ENCODE measurements at regions not wholly inside any gene's neighbourhood (a gene's known extent, or its start where the extent isn't known, plus 50 kb on each side); places are given as distances from the start of the nearest gene placed in this dataset.

DNA sequence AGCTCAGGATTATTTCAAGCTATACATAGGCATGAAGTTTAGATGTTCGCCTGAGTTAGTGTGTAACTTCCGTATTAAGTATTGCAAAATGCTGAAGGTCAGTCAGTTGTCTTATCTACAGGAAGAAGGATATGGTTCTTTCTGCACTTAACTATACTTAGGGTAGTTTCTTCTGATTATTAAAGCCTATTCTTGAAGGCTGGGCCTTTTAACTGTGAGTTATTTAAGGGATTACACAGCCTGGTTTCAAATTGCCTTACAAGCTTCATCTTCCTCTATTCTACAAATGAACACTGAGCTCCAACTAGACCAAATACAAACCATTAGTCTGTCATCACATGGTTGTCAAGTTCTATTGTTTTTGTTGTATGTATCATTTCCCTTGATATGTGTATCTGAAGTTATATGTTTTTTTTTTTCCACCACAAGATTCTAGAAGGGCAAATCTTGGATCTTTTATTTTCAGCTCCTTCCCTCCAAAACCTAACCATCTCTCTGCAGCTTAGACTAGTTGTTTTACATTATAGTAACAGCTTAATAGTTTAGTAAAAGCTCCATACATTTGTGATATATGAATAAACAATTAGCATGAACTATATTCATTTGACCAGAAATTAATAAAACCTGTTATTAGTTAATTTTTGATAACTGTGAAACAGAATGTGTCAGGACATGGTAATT is 272.9 kb upstream of the KCNMB2 start:
- DNase-seq (ENCODE audit: low spot score) (no peak), ATAC-seq (no peak)
- no peak overlapping the region for H3K4me3 Mint-ChIP-seq
- H3K4me1 Mint-ChIP-seq: peaks cover 9% of the 10 kb centered on the region
- H3K27me3 Mint-ChIP-seq (ENCODE audit: low read depth): no peaks in the 10 kb centered on the region
- no peaks in the 10 kb centered on the region for H3K36me3 Mint-ChIP-seq
- POLR2A ChIA-PET: no interaction called here
- peaks cover 3% of the 10 kb centered on the region; the same call in 1 of the 2 replicates for H3K9me3 Mint-ChIP-seq
- TF ChIP-seq, protein P1, sequence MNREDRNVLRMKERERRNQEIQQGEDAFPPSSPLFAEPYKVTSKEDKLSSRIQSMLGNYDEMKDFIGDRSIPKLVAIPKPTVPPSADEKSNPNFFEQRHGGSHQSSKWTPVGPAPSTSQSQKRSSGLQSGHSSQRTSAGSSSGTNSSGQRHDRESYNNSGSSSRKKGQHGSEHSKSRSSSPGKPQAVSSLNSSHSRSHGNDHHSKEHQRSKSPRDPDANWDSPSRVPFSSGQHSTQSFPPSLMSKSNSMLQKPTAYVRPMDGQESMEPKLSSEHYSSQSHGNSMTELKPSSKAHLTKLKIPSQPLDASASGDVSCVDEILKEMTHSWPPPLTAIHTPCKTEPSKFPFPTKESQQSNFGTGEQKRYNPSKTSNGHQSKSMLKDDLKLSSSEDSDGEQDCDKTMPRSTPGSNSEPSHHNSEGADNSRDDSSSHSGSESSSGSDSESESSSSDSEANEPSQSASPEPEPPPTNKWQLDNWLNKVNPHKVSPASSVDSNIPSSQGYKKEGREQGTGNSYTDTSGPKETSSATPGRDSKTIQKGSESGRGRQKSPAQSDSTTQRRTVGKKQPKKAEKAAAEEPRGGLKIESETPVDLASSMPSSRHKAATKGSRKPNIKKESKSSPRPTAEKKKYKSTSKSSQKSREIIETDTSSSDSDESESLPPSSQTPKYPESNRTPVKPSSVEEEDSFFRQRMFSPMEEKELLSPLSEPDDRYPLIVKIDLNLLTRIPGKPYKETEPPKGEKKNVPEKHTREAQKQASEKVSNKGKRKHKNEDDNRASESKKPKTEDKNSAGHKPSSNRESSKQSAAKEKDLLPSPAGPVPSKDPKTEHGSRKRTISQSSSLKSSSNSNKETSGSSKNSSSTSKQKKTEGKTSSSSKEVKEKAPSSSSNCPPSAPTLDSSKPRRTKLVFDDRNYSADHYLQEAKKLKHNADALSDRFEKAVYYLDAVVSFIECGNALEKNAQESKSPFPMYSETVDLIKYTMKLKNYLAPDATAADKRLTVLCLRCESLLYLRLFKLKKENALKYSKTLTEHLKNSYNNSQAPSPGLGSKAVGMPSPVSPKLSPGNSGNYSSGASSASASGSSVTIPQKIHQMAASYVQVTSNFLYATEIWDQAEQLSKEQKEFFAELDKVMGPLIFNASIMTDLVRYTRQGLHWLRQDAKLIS (CRISPR knock-in tag; IDR thresholded peaks at IDR 0.05; ENCODE audit: borderline replicate concordance): no peak
- TF ChIP-seq ZNF396 (CRISPR knock-in tag; IDR thresholded peaks at IDR 0.05; ENCODE audit: borderline replicate concordance): no peak
- CTCF ChIA-PET: interaction anchor here (0.6 kb wide), 1 partner anchor 938 kb away, joined by 3 read pairs; no protein-coding TSS in a partner anchor
- H3K27ac Mint-ChIP-seq: no peak overlapping the region

DNA sequence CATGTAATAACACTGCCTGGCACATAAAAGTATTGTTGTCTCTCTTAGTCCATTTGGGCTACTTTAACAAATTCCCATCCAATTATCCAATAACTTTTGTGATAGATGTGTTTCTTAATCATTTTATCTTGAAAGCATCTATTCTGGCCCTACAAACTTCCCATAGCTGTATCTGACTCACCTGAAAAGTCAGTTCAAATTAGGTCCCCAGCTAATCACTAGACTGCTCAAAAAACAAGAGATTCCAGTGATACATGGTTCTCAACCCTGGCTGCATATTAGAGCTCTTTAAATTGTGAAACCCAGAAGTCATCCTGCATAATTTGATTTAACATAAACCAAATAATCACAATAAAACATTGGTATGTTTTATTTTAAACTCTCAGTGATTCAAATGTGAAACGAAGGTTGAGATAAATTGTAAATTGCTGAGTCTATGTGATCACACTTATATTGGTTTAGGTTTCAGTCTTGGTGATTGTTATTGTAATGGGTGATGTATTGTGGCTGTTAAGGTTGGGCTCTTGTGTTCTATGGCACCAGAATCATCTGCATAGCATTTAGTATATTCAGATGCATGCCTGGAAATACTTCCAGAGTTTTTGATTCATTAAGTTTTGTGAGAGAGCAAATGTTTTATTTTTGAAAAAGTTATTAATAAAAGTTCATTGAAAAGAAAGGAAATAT is 268.9 kb upstream of the KCNMB2 start:
- ChIA-PET POLR2A (no interaction called here), CTCF (no interaction called here)
- H3K27me3 Mint-ChIP-seq (ENCODE audit: low read depth): no peaks in the 10 kb centered on the region; the same call in 1 of the 2 replicates
- H3K9me3 Mint-ChIP-seq: peaks cover 7% of the 10 kb centered on the region; the same call in 1 of the 2 replicates
- ATAC-seq (peak; percentile 44; the same call in 1 of the 2 replicates), DNase-seq (ENCODE audit: low spot score) (no peak)
- no peak overlapping the region for H3K27ac Mint-ChIP-seq
- no peak for TF ChIP-seq ESRRA (CRISPR knock-in tag; IDR thresholded peaks at IDR 0.05; ENCODE audit: borderline replicate concordance)
- no peak for TF ChIP-seq SOX15 (CRISPR knock-in tag; IDR thresholded peaks at IDR 0.05)
- TF ChIP-seq, protein P2, sequence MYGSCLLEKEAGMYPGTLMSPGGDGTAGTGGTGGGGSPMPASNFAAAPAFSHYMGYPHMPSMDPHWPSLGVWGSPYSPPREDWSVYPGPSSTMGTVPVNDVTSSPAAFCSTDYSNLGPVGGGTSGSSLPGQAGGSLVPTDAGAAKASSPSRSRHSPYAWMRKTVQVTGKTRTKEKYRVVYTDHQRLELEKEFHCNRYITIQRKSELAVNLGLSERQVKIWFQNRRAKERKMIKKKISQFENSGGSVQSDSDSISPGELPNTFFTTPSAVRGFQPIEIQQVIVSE (CRISPR knock-in tag; IDR thresholded peaks at IDR 0.05; ENCODE audit: borderline replicate concordance): no peak
- TF ChIP-seq, protein P3, sequence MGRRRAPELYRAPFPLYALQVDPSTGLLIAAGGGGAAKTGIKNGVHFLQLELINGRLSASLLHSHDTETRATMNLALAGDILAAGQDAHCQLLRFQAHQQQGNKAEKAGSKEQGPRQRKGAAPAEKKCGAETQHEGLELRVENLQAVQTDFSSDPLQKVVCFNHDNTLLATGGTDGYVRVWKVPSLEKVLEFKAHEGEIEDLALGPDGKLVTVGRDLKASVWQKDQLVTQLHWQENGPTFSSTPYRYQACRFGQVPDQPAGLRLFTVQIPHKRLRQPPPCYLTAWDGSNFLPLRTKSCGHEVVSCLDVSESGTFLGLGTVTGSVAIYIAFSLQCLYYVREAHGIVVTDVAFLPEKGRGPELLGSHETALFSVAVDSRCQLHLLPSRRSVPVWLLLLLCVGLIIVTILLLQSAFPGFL (CRISPR knock-in tag; IDR thresholded peaks at IDR 0.05; ENCODE audit: borderline replicate concordance): no peak
- TF ChIP-seq, protein P4, sequence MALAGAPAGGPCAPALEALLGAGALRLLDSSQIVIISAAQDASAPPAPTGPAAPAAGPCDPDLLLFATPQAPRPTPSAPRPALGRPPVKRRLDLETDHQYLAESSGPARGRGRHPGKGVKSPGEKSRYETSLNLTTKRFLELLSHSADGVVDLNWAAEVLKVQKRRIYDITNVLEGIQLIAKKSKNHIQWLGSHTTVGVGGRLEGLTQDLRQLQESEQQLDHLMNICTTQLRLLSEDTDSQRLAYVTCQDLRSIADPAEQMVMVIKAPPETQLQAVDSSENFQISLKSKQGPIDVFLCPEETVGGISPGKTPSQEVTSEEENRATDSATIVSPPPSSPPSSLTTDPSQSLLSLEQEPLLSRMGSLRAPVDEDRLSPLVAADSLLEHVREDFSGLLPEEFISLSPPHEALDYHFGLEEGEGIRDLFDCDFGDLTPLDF (CRISPR knock-in tag; IDR thresholded peaks at IDR 0.05): no peak
- peaks cover 13% of the 10 kb centered on the region for H3K4me1 Mint-ChIP-seq
- no peaks in the 10 kb centered on the region for H3K36me3 Mint-ChIP-seq
- no peak overlapping the region for H3K4me3 Mint-ChIP-seq

DNA sequence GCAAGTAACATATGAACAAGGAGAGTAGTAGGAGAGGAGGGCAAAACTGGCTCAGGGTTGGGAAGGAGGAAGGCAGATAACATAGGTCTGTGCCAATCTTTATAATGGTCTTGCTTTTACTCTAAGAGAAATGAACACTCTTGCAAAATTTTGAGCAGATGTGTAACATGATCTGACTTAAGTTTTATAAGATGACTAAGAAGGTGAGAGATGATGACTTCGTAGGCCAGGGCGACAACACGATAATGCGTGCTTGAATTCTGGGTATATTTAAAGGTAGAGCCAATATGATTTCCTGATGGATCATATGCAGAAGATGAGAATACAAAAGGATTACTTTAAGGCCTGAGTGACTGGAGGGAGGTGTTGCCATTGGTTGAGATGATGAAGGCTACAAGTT is 265.4 kb upstream of the KCNMB2 start:
- DNase-seq (ENCODE audit: low spot score): no peak
- CTCF ChIA-PET: no interaction called here
- Mint-ChIP-seq H3K9me3 (0 out of 2 replicates have a peak, but pooled peaks cover 3% of the 10 kb centered on the region), H3K4me3 (no peak overlapping the region), H3K36me3 (no peaks in the 10 kb centered on the region), H3K4me1 (peaks cover 13% of the 10 kb centered on the region), H3K27me3 (ENCODE audit: low read depth) (no peaks in the 10 kb centered on the region; the same call in 1 of the 2 replicates), H3K27ac (no peak overlapping the region)
- no peak for ATAC-seq
- POLR2A ChIA-PET: no interaction called here
- TF ChIP-seq TP53 (CRISPR knock-in tag; IDR thresholded peaks at IDR 0.05) (no peak), SMAD3 (CRISPR knock-in tag; IDR thresholded peaks at IDR 0.05; ENCODE audit: borderline replicate concordance) (no peak), MXD4 (CRISPR knock-in tag; IDR thresholded peaks at IDR 0.05; ENCODE audit: borderline replicate concordance) (no peak), PRRX2 (CRISPR knock-in tag; IDR thresholded peaks at IDR 0.05) (no peak)
- TF ChIP-seq, protein P5, sequence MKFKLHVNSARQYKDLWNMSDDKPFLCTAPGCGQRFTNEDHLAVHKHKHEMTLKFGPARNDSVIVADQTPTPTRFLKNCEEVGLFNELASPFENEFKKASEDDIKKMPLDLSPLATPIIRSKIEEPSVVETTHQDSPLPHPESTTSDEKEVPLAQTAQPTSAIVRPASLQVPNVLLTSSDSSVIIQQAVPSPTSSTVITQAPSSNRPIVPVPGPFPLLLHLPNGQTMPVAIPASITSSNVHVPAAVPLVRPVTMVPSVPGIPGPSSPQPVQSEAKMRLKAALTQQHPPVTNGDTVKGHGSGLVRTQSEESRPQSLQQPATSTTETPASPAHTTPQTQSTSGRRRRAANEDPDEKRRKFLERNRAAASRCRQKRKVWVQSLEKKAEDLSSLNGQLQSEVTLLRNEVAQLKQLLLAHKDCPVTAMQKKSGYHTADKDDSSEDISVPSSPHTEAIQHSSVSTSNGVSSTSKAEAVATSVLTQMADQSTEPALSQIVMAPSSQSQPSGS (CRISPR knock-in tag; IDR thresholded peaks at IDR 0.05; ENCODE audit: borderline replicate concordance, low read depth): no peak
- TF ChIP-seq, protein P6, sequence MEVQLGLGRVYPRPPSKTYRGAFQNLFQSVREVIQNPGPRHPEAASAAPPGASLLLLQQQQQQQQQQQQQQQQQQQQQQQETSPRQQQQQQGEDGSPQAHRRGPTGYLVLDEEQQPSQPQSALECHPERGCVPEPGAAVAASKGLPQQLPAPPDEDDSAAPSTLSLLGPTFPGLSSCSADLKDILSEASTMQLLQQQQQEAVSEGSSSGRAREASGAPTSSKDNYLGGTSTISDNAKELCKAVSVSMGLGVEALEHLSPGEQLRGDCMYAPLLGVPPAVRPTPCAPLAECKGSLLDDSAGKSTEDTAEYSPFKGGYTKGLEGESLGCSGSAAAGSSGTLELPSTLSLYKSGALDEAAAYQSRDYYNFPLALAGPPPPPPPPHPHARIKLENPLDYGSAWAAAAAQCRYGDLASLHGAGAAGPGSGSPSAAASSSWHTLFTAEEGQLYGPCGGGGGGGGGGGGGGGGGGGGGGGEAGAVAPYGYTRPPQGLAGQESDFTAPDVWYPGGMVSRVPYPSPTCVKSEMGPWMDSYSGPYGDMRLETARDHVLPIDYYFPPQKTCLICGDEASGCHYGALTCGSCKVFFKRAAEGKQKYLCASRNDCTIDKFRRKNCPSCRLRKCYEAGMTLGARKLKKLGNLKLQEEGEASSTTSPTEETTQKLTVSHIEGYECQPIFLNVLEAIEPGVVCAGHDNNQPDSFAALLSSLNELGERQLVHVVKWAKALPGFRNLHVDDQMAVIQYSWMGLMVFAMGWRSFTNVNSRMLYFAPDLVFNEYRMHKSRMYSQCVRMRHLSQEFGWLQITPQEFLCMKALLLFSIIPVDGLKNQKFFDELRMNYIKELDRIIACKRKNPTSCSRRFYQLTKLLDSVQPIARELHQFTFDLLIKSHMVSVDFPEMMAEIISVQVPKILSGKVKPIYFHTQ (CRISPR knock-in tag; IDR thresholded peaks at IDR 0.05): no peak
- TF ChIP-seq, protein P7, sequence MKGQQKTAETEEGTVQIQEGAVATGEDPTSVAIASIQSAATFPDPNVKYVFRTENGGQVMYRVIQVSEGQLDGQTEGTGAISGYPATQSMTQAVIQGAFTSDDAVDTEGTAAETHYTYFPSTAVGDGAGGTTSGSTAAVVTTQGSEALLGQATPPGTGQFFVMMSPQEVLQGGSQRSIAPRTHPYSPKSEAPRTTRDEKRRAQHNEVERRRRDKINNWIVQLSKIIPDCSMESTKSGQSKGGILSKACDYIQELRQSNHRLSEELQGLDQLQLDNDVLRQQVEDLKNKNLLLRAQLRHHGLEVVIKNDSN (CRISPR knock-in tag; IDR thresholded peaks at IDR 0.05): no peak
- TF ChIP-seq, protein P8, sequence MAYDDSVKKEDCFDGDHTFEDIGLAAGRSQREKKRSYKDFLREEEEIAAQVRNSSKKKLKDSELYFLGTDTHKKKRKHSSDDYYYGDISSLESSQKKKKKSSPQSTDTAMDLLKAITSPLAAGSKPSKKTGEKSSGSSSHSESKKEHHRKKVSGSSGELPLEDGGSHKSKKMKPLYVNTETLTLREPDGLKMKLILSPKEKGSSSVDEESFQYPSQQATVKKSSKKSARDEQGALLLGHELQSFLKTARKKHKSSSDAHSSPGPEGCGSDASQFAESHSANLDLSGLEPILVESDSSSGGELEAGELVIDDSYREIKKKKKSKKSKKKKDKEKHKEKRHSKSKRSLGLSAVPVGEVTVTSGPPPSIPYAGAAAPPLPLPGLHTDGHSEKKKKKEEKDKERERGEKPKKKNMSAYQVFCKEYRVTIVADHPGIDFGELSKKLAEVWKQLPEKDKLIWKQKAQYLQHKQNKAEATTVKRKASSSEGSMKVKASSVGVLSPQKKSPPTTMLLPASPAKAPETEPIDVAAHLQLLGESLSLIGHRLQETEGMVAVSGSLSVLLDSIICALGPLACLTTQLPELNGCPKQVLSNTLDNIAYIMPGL (CRISPR knock-in tag; IDR thresholded peaks at IDR 0.05): no peak
